ENCODE measurements at regions not wholly inside any gene's neighbourhood (a gene's known extent, or its start where the extent isn't known, plus 50 kb on each side); places are given as distances from the start of the nearest gene placed in this dataset.

GRCh38 chr5:118185018-118185417 lies 803.3 kb downstream of the DTWD2 start:
- H3K9me3 ChIP-seq (ENCODE audit: control insufficient read depth, insufficient read depth, low read length), result no peaks in the 10 kb centered on the region
- no peak overlapping the region for H3K27ac ChIP-seq (ENCODE audit: low read length)
- intact Hi-C loops (cut with micrococcal nuclease), result no loop called here
- no peaks in the 10 kb centered on the region for H3K4me1 ChIP-seq (ENCODE audit: control insufficient read depth, insufficient read depth, low read length)
- H3K36me3 ChIP-seq (ENCODE audit: control insufficient read depth, insufficient read depth, low read length), result no peaks in the 10 kb centered on the region
- ATAC-seq (no peak), DNase-seq (no peak)
- Mint-ChIP-seq H3K27ac (no peak overlapping the region), H3K36me3 (no peaks in the 10 kb centered on the region), H3K4me1 (no peaks in the 10 kb centered on the region), H3K4me3 (no peak overlapping the region), H3K9me3 (peaks cover 7 to 14% of the 10 kb centered on the region in 2 donors), H3K27me3 (ENCODE audit: low read depth in 2 of 2) (no peaks in the 10 kb centered on the region)
- H3K4me3 ChIP-seq (ENCODE audit: low read length), result no peak overlapping the region
- no peak for TF ChIP-seq CTCF (IDR thresholded peaks at IDR 0.05)
- 86% methylated on average over 3 of the region's 3 CpGs for WGBS (ENCODE audit: insufficient coverage)
- H3K27me3 ChIP-seq (ENCODE audit: control insufficient read depth, insufficient read depth, low read length), result no peaks in the 10 kb centered on the region

- no peak for TF ChIP-seq CTCF (IDR thresholded peaks at IDR 0.05)
- intact Hi-C loops (cut with micrococcal nuclease), result no loop called here
- DNase-seq, result no peak
- Mint-ChIP-seq H3K4me1 (no peaks in the 10 kb centered on the region), H3K4me3 (no peak overlapping the region), H3K27me3 (ENCODE audit: low read depth in 2 of 2) (no peaks in the 10 kb centered on the region), H3K27ac (no peak overlapping the region), H3K36me3 (no peaks in the 10 kb centered on the region), H3K9me3 (peaks cover 12 to 14% of the 10 kb centered on the region in 2 donors)
- no peak for ATAC-seq
- Histone ChIP-seq H3K27ac (ENCODE audit: low read length) (no peak overlapping the region), H3K27me3 (ENCODE audit: control insufficient read depth, insufficient read depth, low read length) (no peaks in the 10 kb centered on the region), H3K4me3 (ENCODE audit: low read length) (no peak overlapping the region), H3K4me1 (ENCODE audit: control insufficient read depth, insufficient read depth, low read length) (no peaks in the 10 kb centered on the region), H3K9me3 (ENCODE audit: control insufficient read depth, insufficient read depth, low read length) (no peaks in the 10 kb centered on the region), H3K36me3 (ENCODE audit: control insufficient read depth, insufficient read depth, low read length) (no peaks in the 10 kb centered on the region)
These were observed 812.2 kb downstream of the DTWD2 start for GRCh38 chr5:118176146-118176545.

- Histone ChIP-seq H3K27ac (ENCODE audit: low read length) (no peak overlapping the region), H3K4me3 (ENCODE audit: low read length) (no peak overlapping the region), H3K4me1 (ENCODE audit: control insufficient read depth, insufficient read depth, low read length) (no peaks in the 10 kb centered on the region), H3K36me3 (ENCODE audit: control insufficient read depth, insufficient read depth, low read length) (no peaks in the 10 kb centered on the region), H3K27me3 (ENCODE audit: control insufficient read depth, insufficient read depth, low read length) (no peaks in the 10 kb centered on the region), H3K9me3 (ENCODE audit: control insufficient read depth, insufficient read depth, low read length) (no peaks in the 10 kb centered on the region)
- DNase-seq (no peak), ATAC-seq (no peak)
- Mint-ChIP-seq H3K9me3 (peaks cover 7 to 15% of the 10 kb centered on the region in 2 donors), H3K4me1 (no peaks in the 10 kb centered on the region), H3K27me3 (ENCODE audit: low read depth in 2 of 2) (no peaks in the 10 kb centered on the region), H3K4me3 (no peak overlapping the region), H3K27ac (no peak overlapping the region), H3K36me3 (no peaks in the 10 kb centered on the region)
- no peak for TF ChIP-seq CTCF (IDR thresholded peaks at IDR 0.05)
- WGBS (ENCODE audit: insufficient coverage), result 100% methylated on average over 2 of the region's 3 CpGs
- intact Hi-C loops (cut with micrococcal nuclease), result no loop called here
These were observed 813.7 kb downstream of the DTWD2 start for GRCh38 chr5:118174671-118175070.

- Mint-ChIP-seq H3K36me3 (no peaks in the 10 kb centered on the region), H3K4me1 (no peaks in the 10 kb centered on the region), H3K27me3 (ENCODE audit: low read depth in 2 of 2) (no peaks in the 10 kb centered on the region), H3K9me3 (peaks cover 7 to 14% of the 10 kb centered on the region in 2 donors), H3K4me3 (no peak overlapping the region), H3K27ac (no peak overlapping the region)
- no peak for TF ChIP-seq CTCF (IDR thresholded peaks at IDR 0.05)
- H3K9me3 ChIP-seq (ENCODE audit: control insufficient read depth, insufficient read depth, low read length), result no peaks in the 10 kb centered on the region
- WGBS (ENCODE audit: insufficient coverage), result 95% methylated on average over 5 of the region's 5 CpGs
- no peaks in the 10 kb centered on the region for H3K27me3 ChIP-seq (ENCODE audit: control insufficient read depth, insufficient read depth, low read length)
- no peak overlapping the region for H3K27ac ChIP-seq (ENCODE audit: low read length)
- no peaks in the 10 kb centered on the region for H3K36me3 ChIP-seq (ENCODE audit: control insufficient read depth, insufficient read depth, low read length)
- H3K4me3 ChIP-seq (ENCODE audit: low read length), result no peak overlapping the region
- no peak for DNase-seq
- intact Hi-C loops (cut with micrococcal nuclease), result no loop called here
- H3K4me1 ChIP-seq (ENCODE audit: control insufficient read depth, insufficient read depth, low read length), result no peaks in the 10 kb centered on the region
- ATAC-seq, result no peak
These were observed 815.0 kb downstream of the DTWD2 start for GRCh38 chr5:118173340-118173739.
